ENCODE measurements at regions not wholly inside any gene's neighbourhood (a gene's known extent, or its start where the extent isn't known, plus 50 kb on each side); places are given as distances from the start of the nearest gene placed in this dataset.

DNA sequence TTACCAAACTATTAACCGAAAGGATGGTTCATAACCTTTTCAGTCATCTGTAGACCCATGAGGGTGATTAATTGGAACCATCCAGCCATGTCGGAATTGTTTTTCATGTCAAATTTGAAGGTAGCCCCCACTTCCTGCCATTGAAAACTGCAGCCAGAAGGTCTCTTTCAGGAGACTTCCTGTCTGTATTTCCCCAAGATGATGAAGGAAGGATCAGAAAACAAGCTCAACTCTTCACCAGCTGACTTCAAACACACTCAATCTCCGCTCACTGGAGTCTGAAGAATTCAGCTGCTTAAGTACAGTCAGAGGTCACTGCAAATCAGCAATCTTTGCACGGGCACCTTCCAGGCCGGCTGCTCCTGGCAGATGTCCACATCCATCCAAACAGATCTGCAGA lies 291.7 kb upstream of the NPVF start:
- no peak for DNase-seq (ENCODE audit: low read depth)
- H3K4me3 ChIP-seq (ENCODE audit: low read length), result no peak overlapping the region
- no peak for TF ChIP-seq CTCF (conservative IDR thresholded peaks at IDR 0.05; ENCODE audit: low read length)

DNA sequence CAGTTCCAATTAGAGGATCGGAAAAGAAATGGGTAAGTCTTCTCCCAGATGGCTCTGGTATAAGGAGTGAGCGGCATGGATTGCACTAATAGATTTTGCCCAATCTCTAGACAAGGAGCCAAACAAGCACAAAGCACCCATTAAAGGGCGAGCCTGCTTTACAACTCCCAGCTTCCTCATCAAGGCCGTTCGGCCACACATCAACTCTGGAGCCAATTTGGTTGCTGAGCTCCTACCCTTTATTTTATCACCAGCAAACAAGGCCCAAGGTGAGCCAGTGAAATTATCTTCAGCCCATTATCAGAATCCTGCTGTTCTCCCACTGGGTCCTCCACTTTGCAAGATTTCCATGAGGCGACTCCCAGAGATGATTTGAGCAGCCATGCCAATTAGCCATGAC lies 292.2 kb upstream of the NPVF start:
- TF ChIP-seq CTCF (conservative IDR thresholded peaks at IDR 0.05; ENCODE audit: low read length), result no peak
- no peak overlapping the region for H3K4me3 ChIP-seq (ENCODE audit: low read length)
- no peak for DNase-seq (ENCODE audit: low read depth)

DNA sequence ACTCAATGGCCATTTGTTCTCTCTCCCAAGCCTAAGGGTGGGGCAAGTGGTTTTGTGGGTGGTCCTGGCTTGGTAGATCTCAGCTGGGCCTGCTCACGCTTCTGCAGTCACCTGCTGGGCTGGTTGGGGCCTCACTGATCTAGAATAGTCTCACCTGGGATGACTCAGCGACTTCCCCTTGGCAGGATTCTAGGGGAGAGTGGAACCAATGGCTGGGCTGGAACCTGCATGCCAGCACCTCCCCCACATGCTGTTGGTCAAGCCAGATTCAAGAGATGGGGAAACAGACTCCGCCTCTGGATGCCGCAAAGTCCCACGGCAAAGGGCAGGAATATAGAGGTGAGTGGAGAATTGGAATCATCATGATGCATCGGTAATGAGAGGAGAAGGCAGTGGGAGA lies 292.9 kb upstream of the NPVF start:
- TF ChIP-seq CTCF (conservative IDR thresholded peaks at IDR 0.05; ENCODE audit: low read length), result no peak
- H3K4me3 ChIP-seq (ENCODE audit: low read length), result no peak overlapping the region
- DNase-seq (ENCODE audit: low read depth), result no peak

DNA sequence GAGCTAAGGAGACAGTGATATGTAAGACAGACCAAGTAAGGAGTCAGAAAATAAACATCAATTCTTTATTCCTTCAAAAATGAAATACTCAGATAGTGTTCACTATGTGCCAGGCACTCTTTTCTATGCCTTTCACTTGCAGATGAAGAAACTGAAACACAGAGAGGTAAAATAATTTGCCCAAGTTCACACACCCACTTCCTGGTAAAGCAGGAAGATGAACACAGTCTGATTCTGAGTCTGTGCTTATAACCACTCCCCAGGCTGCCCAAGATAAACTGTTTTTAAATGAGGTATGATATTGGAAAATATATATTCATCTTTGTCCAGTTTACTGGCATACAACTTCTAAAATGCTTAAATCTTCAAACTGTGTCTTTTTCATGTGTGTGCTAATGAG lies 294.4 kb upstream of the NPVF start:
- DNase-seq (ENCODE audit: low read depth), result no peak
- TF ChIP-seq CTCF (conservative IDR thresholded peaks at IDR 0.05; ENCODE audit: low read length), result no peak
- H3K4me3 ChIP-seq (ENCODE audit: low read length), result no peak overlapping the region

DNA sequence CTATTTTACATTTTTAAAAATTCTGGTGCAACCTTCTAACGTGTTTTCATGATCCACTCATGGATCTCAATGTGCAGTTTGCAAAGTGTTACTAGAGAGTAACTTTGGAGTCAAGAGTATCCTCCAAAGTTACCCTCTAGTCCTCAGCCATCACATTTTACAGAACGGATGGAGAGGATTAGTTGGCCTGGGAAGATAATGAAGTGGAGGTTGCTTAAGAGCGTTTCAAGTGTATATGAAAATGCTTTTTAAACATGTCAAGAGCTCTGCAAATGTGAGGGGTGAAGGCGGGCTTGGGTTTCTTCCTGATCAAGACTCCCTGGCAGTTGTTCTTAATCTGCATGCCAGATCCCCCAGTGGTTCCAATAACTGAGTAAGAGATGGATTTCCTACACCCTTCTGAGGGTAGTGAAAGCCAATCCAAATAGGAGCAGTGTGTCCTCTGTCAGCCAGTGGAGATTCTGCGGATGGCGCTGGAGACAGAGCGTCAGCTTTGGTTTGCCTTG lies 299.4 kb upstream of the NPVF start:
- no peak for DNase-seq (ENCODE audit: low read depth)
- H3K4me3 ChIP-seq (ENCODE audit: low read length), result no peak overlapping the region
- TF ChIP-seq CTCF (conservative IDR thresholded peaks at IDR 0.05; ENCODE audit: low read length), result no peak

DNA sequence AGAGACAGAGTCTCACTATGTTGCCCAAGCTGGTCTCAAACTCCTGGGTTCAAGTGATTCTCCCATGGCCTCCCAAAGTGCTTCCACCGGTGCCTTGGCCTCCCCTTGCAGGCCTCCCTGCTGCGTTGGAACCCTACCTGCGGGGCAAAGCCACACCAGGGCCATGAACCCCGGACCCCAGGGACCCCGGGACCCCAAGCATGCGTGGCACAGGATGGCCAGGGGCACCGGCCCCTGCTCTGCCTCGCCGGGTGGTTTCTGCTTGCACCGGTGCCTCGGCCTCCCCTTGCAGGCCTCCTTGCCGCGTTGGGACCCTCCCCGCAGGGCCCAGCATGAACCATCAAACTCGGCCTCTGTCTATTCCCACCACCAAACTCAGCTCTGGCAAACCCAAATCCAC lies 301.0 kb upstream of the NPVF start:
- no peak for TF ChIP-seq CTCF (conservative IDR thresholded peaks at IDR 0.05; ENCODE audit: low read length)
- H3K4me3 ChIP-seq (ENCODE audit: low read length), result no peak overlapping the region
- no peak for DNase-seq (ENCODE audit: low read depth)

DNA sequence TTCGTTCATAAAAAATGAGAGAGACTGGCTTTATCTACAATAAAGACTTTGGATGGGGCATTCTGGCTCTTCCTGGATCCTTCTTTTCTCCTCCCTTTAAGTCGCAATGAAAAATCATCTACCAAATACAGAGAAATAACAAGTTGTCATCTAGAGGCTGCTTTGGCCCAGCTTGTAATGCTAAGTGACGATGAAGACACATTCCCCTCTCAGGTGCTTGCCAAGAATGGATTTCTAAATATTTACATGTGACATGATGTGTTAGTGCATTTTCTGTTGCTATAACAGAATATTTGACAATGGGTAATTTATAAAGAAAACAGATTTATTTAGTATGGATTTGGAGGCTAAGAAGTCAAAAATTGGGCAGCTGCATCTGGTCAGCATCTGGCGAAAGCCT lies 308.6 kb upstream of the NPVF start:
- no peak for DNase-seq (ENCODE audit: low read depth)
- no peak for TF ChIP-seq CTCF (conservative IDR thresholded peaks at IDR 0.05; ENCODE audit: low read length)
- H3K4me3 ChIP-seq (ENCODE audit: low read length), result no peak overlapping the region
